Loucy (cell line): ENCODE measurements at regions not wholly inside any gene's neighbourhood (a gene's known extent, or its start where the extent isn't known, plus 50 kb on each side); places are given as distances from the start of the nearest gene placed in this dataset.

ENCODE experiments used
- EZH2phosphoT487 ChIP-seq: fragments of 200-600 bp; IDR thresholded peaks from 2 replicates; pipeline ENCODE4 v1.6.1; 2018; ENCODE audit warnings: antibody characterized with exemption, mild to moderate bottlenecking, moderate library complexity, borderline replicate concordance
- TF ChIP-seq, protein P1 (sequence below): fragments of 200-600 bp; sonication (generic); conservative IDR thresholded peaks from 2 replicates; pipeline ENCODE4 v1.5.1; 2014; ENCODE audit warnings: mild to moderate bottlenecking, antibody characterized with exemption, low read length

DNA sequence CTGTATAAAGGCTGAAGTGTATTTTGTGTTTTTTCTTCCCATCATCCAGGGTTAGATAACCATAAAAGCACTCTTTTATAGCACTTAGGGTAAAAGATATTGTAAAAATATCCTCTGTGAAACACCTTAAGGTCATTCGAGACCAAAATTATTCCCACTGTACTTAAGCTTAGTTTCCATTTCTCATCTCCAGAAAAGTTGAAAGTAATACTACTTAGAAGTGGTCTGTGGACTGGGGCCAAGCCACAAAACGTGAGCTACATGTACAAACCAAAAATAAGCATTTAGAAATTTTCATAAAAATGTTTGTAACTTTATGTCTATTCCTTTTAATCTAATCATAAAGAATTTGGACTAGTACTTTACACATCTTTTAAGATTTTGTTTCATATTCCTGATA, 142.0 kb upstream of the NTM start:
- TF ChIP-seq, protein P1, sequence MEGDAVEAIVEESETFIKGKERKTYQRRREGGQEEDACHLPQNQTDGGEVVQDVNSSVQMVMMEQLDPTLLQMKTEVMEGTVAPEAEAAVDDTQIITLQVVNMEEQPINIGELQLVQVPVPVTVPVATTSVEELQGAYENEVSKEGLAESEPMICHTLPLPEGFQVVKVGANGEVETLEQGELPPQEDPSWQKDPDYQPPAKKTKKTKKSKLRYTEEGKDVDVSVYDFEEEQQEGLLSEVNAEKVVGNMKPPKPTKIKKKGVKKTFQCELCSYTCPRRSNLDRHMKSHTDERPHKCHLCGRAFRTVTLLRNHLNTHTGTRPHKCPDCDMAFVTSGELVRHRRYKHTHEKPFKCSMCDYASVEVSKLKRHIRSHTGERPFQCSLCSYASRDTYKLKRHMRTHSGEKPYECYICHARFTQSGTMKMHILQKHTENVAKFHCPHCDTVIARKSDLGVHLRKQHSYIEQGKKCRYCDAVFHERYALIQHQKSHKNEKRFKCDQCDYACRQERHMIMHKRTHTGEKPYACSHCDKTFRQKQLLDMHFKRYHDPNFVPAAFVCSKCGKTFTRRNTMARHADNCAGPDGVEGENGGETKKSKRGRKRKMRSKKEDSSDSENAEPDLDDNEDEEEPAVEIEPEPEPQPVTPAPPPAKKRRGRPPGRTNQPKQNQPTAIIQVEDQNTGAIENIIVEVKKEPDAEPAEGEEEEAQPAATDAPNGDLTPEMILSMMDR: no peak
- TF ChIP-seq EZH2phosphoT487: no peak
